HG03439 (cell line): ENCODE measurements at regions not wholly inside any gene's neighbourhood (a gene's known extent, or its start where the extent isn't known, plus 50 kb on each side); places are given as distances from the start of the nearest gene placed in this dataset.
"Not testable (repeated sequence)": the region's sequence is repeated elsewhere in the genome, so short reads cannot be mapped to it uniquely, and the experiment has no call there.

Experiments used
- ATAC-seq: cut with Tn5 transposase; IDR thresholded peaks from one replicate; pipeline ENCODE4 v1.9.1; 2021; ENCODE audit warnings: mild to moderate bottlenecking, moderate library complexity; ENCODE audit not compliant: unreplicated experiment

DNA sequence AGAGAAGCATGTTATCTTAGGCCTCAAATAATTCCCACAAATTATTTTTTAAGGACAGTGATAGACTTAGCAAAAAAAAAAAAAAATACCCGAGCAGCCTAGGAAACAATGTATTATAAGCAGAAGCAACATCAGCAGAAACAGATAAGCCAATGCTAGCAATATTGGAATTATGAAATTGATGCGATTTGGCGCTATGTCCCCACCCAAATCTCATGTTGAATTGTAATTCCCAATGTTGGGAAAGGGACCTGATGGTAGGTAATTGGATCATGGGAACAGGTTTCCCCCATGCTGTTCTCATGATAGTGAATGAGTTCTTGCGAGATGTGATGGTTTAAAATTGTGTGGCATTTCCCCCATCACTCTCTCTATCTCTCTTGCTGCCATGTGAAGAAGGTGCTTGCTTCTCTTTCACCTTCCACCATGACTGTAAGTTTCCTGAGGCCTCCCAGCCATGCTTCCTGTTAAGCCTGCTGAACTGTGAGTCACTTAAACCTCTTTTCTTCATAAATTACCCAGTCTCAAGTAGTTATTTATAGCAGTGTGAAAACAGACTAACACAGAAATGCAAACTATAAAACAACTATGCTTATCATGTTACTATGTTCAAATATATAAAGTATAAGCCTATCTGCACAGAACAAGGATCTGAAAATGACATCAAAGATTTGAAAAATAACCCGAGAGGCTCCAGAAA is 75.6 kb upstream of the HIVEP3 start:
- ATAC-seq, result no peak

DNA sequence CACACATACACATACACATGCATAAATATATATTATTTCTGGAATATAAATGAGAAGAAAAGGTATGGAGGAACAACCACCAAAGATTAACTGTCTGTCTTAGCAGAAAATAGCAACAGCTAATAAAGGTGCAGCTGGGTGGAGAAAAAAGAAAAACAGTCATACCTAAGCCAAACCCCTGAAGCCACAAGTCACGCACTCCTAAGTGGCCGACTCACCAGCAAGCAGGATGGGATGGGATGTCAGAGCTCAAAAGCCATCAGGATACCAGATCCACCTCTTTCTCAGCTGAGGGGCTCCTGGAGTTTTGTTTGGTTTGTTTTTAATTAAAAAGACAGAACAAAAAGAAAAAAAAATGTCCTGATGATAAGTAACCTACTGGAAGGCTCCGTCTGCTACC is 64.7 kb upstream of the HIVEP3 start:
- no peak for ATAC-seq

DNA sequence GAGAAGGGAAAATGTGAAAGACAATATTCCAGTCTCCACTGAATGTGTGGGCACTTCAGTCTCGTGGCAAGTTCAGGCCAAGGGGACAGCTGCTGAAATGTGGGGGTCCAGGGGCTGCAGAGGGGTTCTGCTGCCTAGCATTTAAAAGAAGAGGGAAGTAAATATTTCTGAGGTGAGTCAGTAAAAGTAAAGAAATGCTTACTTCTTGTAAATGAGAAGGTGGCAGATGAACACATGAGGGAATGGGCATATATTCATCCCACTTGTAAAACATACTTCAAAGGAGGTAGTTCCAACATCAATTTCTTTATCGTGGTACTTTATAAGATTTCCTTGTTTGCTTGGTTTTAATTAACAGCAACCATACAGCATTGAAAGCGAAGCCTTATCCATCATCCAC is 63.1 kb upstream of the HIVEP3 start:
- ATAC-seq, result no peak

DNA sequence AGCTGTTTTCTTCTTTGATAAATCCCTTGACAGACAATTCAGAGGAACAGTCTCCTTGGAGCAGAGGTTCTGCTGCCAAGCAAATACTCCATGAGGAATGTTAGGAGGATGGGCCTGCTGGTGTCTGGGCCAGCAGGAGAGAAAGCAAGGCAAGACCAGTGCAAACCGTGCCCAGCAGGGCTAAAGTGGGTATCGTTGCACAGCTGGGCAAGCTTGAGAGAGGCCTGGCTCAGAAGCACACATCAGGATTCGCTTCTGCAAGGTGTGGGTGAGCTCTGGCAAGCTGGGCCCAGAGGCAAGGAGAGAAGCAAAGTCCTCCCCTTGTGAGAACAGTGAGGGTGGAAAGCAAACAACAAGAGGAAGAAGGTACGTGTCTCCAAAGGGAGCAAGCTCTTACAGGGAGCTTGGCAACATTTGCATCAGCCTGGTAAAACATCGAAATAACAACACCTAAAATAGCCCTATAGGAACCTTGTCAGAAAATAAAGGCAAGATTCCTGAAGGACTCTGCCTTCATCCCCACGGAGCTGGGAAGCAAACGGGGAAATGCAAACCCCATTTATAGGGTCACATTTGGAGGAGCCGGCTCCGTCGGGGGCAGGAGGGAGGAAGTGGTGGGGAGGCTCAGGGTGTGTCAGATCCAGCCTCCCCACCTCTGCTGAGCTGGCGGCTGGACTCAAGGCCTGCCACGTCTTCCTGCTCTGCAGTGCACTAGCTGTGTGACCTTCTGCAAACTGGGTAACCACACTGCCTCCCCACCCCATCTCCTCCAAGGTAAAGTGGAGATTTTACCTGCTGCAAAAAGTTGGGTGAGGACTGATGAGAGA is 62.3 kb upstream of the HIVEP3 start:
- ATAC-seq, result no peak

DNA sequence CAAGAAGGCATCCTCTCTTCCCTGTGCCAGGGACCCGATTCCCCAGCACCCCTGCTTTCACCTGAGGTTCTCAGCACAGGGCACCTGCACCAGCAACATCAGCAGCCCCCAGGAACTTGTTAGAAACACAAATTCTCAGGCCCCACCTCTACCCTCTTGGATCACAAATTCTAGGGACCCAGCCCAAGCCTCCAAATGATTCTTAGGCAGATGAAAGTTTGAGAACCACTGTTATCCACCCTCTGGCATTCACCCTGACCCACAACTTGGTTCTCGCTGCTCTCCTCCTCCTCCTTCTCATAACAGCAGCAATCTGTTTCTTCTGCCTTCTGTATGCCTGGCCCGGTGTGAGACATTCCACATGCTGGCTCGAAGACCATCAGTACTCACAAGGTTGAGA is 60.3 kb upstream of the HIVEP3 start:
- no peak for ATAC-seq

DNA sequence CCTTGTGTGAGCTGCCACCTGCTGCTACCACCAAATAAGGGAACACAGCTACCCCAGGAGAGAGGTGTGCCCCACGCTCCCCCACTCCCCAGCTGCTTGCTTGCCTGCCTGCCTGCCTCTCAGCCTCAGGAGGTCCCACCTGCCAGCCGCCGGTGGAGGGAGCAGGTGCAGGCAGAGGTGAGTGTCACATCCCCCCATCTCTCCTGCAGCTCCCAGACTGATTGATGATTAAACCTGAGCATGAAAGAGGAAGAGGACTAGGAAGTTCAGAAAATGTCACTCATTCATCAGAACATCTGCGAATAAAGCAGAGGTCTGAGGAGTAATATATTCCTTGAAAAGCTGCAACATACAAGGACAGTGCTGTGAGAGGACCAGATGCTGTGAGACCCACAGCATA is 58.6 kb upstream of the HIVEP3 start:
- no peak for ATAC-seq

DNA sequence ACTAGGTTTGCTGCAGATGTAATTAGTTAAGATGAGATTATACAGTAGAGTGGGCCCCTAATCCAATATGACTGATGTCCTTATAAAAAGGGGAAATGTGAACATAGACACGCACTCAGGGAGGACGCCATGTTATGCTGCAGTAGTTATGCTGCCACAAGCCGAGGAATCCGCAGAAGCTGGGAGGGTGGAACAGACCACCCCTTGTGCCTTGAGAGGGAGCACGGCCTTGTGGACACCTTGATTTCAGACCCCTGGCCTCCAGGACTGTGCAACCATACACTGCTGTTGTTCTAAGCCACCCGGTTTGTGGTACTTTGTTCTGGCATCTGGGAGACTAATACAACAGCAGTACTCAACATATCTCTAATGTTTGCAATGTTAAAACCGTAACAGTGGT is 57.9 kb upstream of the HIVEP3 start:
- no peak for ATAC-seq

DNA sequence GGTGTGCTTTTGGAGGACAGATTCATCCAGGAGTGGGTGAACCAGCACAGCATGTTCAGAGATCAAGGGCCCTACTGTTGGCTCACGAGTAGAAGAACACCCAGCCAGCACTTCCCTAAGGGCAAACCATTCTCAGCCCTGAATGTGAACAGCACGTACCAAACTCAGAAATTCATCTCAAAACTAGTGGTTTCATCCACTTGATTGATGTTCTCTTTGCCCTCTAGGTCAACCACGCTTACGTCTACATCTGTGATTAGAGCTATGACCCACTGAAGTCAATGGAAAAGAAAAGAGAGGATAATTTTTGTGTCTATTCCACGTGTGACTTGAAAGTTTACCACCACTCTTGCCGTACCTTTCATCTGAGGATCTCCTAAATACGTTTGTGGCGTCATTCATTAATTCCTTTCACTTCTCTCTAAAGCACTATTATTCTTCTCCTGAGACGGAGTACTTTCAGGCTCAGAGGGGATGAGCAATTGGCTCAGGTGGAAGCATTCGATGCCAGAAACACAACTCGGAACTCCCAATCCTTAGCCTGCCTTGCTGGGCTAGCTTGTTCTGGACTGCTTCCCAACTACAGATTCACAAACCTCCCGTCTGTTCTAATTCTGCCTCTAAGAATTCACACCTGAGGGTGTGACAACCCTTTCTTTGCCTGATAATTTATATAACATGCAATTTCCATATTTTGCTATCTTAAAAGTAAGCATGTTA is 57.3 kb upstream of the HIVEP3 start:
- ATAC-seq, result no peak

DNA sequence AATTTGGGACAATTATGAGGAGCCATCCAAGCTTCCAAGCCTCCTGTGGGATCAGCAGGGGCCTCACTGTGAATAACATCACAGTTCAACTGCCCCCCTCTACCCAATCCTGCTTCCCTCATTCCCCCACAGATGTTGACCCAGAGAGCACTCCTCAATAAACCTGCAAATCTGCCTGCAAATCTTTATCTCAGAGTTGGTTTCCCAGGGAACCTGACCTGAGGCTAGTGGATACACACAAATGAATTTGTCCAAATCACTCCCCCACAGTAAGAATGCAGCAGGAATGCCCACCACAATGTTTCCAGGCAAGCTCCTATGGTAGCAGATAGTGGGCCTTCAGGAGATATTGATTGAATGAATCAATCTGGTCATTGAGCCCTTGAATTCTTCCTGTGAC is 56.4 kb upstream of the HIVEP3 start:
- no peak for ATAC-seq

DNA sequence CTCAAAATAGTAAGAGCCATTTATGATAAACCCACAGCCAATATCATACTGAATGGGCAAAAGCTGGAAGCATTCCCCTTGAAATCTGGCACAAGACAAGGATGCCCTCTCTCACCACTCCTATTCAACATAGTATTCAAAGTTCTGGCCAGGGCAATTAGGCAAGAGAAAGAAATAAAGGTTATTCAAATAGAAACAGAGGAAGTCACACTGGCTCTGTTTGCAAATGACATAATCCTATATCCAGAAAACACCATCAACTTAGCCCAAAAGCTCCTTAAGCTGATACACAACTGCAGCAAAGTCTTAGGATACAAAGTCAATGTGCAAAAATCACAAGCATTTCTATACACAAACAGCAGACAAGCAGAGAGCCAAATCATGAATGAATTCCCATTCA is 49.8 kb upstream of the HIVEP3 start:
- ATAC-seq, result not testable (repeated sequence)
